ENCODE measurements at regions not wholly inside any gene's neighbourhood (a gene's known extent, or its start where the extent isn't known, plus 50 kb on each side); places are given as distances from the start of the nearest gene placed in this dataset.

DNA sequence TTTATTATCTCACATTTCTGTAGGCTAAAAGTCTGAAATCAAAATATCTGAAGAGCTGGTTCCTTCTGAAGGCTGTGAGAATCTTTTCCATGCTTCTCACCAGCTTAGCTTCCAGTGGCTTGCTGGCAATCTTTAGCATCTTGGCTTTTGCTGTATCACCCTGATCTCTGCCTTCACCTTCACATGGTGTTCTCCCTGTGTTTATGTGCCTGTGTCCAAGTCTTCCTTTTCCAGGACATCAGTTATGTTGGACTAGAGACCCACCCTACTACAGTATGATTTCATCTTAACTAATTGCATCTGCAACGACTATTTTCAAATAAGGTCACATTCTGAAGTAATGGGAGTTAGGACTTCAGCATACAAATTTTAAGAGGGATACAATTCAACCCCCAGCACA, 772.3 kb upstream of the ADAMTS5 start:
- no CpG with 5 or more reads among the region's 1 CpG for WGBS (ENCODE audit: insufficient coverage)
- H3K9me3 ChIP-seq (replicated peaks in 1 of 2; ENCODE audit: control insufficient read depth in 1 of 2, insufficient read depth in 1 of 2, low read length in 2 of 2), result peaks cover 4 to 10% of the 10 kb centered on the region in 2 donors
- Mint-ChIP-seq H3K27ac (no peak overlapping the region), H3K27me3 (ENCODE audit: low read depth in 3 of 3) (peaks cover 0 to 2% (median 0%) of the 10 kb centered on the region in 3 donors), H3K4me1 (no peaks in the 10 kb centered on the region), H3K9me3 (peaks cover 0 to 8% (median 4%) of the 10 kb centered on the region in 7 donors), H3K36me3 (no peaks in the 10 kb centered on the region), H3K4me3 (no peak overlapping the region)
- H4K20me1 ChIP-seq (ENCODE audit: insufficient read depth, low read length), result no peaks in the 10 kb centered on the region
- intact Hi-C loops (cut with micrococcal nuclease), result no loop called here
- H2AFZ ChIP-seq (ENCODE audit: insufficient read depth, low read depth, low read length, poor library complexity, severe bottlenecking), result no peak overlapping the region
- H3K4me2 ChIP-seq (replicated peaks; ENCODE audit: extremely low read depth, low read length, poor library complexity, severe bottlenecking), result no peak overlapping the region
- H3K79me2 ChIP-seq (ENCODE audit: insufficient read depth, low read length), result no peaks in the 10 kb centered on the region
- no peak overlapping the region for H3K9ac ChIP-seq (ENCODE audit: insufficient read depth, low read length, poor library complexity, severe bottlenecking)
- H3K27me3 ChIP-seq (ENCODE audit: control insufficient read depth in 2 of 2, insufficient read depth in 2 of 2, low read length in 2 of 2), result no peaks in the 10 kb centered on the region
- DNase-seq, result no peak
- TF ChIP-seq, protein P1, sequence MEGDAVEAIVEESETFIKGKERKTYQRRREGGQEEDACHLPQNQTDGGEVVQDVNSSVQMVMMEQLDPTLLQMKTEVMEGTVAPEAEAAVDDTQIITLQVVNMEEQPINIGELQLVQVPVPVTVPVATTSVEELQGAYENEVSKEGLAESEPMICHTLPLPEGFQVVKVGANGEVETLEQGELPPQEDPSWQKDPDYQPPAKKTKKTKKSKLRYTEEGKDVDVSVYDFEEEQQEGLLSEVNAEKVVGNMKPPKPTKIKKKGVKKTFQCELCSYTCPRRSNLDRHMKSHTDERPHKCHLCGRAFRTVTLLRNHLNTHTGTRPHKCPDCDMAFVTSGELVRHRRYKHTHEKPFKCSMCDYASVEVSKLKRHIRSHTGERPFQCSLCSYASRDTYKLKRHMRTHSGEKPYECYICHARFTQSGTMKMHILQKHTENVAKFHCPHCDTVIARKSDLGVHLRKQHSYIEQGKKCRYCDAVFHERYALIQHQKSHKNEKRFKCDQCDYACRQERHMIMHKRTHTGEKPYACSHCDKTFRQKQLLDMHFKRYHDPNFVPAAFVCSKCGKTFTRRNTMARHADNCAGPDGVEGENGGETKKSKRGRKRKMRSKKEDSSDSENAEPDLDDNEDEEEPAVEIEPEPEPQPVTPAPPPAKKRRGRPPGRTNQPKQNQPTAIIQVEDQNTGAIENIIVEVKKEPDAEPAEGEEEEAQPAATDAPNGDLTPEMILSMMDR (IDR thresholded peaks at IDR 0.05), result no peak
- no peaks in the 10 kb centered on the region for H3K4me1 ChIP-seq (ENCODE audit: control insufficient read depth in 1 of 2, insufficient read depth in 2 of 2, low read length in 2 of 2)
- H3K4me3 ChIP-seq (replicated peaks in 1 of 3; ENCODE audit: low read depth in 2 of 3, low read length in 3 of 3), result no peak overlapping the region
- no peaks in the 10 kb centered on the region for H3K36me3 ChIP-seq (replicated peaks in 1 of 2; ENCODE audit: control insufficient read depth in 1 of 2, insufficient read depth in 2 of 2, low read length in 2 of 2)
- no peak overlapping the region for H3K27ac ChIP-seq (ENCODE audit: low read depth in 1 of 2, low read length in 2 of 2)

DNA sequence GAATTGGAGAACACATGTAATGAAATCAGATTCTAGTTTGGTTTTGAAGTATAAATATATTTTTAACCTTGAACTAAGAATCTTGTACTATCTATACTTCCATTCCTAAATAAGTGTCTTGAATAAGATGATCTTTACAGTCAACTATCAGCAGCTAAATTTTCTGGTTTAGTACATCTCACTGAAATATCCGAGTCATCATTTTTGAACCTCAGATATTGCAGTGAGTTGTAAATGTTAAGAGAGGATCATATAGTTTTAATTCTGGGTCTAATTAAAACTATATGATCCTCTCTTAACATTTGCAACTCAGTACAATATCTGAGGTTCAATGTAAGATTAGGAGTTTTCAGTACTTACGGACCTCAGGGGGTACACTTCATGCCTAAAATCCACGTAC, 768.8 kb upstream of the ADAMTS5 start:
- Histone ChIP-seq H3K4me1 (ENCODE audit: control insufficient read depth in 1 of 2, insufficient read depth in 2 of 2, low read length in 2 of 2) (no peaks in the 10 kb centered on the region), H3K4me2 (replicated peaks; ENCODE audit: extremely low read depth, low read length, poor library complexity, severe bottlenecking) (no peak overlapping the region), H2AFZ (ENCODE audit: insufficient read depth, low read depth, low read length, poor library complexity, severe bottlenecking) (no peak overlapping the region), H3K9ac (ENCODE audit: insufficient read depth, low read length, poor library complexity, severe bottlenecking) (no peak overlapping the region), H3K4me3 (replicated peaks in 1 of 3; ENCODE audit: low read depth in 2 of 3, low read length in 3 of 3) (no peak overlapping the region), H3K79me2 (ENCODE audit: insufficient read depth, low read length) (no peaks in the 10 kb centered on the region), H3K27me3 (ENCODE audit: control insufficient read depth in 2 of 2, insufficient read depth in 2 of 2, low read length in 2 of 2) (no peaks in the 10 kb centered on the region), H3K27ac (ENCODE audit: low read depth in 1 of 2, low read length in 2 of 2) (no peak overlapping the region), H3K9me3 (replicated peaks in 1 of 2; ENCODE audit: control insufficient read depth in 1 of 2, insufficient read depth in 1 of 2, low read length in 2 of 2) (peaks cover 0 to 5% of the 10 kb centered on the region in 2 donors), H3K36me3 (replicated peaks in 1 of 2; ENCODE audit: control insufficient read depth in 1 of 2, insufficient read depth in 2 of 2, low read length in 2 of 2) (no peaks in the 10 kb centered on the region), H4K20me1 (ENCODE audit: insufficient read depth, low read length) (no peaks in the 10 kb centered on the region)
- peaks cover 0 to 4% (median 0%) of the 10 kb centered on the region in 7 donors for H3K9me3 Mint-ChIP-seq
- H3K36me3 Mint-ChIP-seq, result no peaks in the 10 kb centered on the region
- WGBS (ENCODE audit: insufficient coverage), result 100% methylated on average over 2 of the region's 3 CpGs
- no peak overlapping the region for H3K27ac Mint-ChIP-seq
- no peaks in the 10 kb centered on the region for H3K4me1 Mint-ChIP-seq
- no peak overlapping the region for H3K4me3 Mint-ChIP-seq
- DNase-seq, result no peak
- intact Hi-C loops (cut with micrococcal nuclease), result no loop called here
- TF ChIP-seq, protein P1 (IDR thresholded peaks at IDR 0.05), result no peak
- peaks cover 0 to 1% (median 0%) of the 10 kb centered on the region in 3 donors for H3K27me3 Mint-ChIP-seq (ENCODE audit: low read depth in 3 of 3)
